IMR-90 (cell line): ENCODE measurements at regions not wholly inside any gene's neighbourhood (a gene's known extent, or its start where the extent isn't known, plus 50 kb on each side); places are given as distances from the start of the nearest gene placed in this dataset.

Experiments used
- ATAC-seq: fragments of 200-7000 bp; cut with Tn5 transposase; 2 replicates; pipeline ENCODE4 v1.9.1; 2020; ENCODE audit warnings: low read depth, mild to moderate bottlenecking, moderate library complexity
- BruUV-seq: library from RNA; stranded (reverse); fragments of 400-500 nt; replicated peaks from 2 replicates; lab custom pipeline; 2021; lab: Mats Ljungman, UMichigan
- CTCF ChIA-PET: fragments of 300-600 bp; formaldehyde crosslinking; extraction: SDS; loops from one replicate; lab custom pipeline; 2021; ENCODE audit warnings: antibody characterized with exemption; lab: Yijun Ruan, JAX
- POLR2A ChIA-PET: fragments of 300-600 bp; sonication (Branson Sonifier 250); formaldehyde crosslinking; loops from one replicate; lab custom pipeline; 2022; ENCODE audit warnings: antibody characterized with exemption; ENCODE audit not compliant: unreplicated experiment; lab: Charles Lee
- DNase-seq: peaks from one replicate; pipeline ENCODE4 v3.0.0; 2013
- H2AFZ ChIP-seq: replicated peaks from 2 replicates; pipeline ENCODE3; 2013; ENCODE audit warnings: low read length, mild to moderate bottlenecking; ENCODE audit not compliant: poor library complexity
- H2AK5ac ChIP-seq: 2 replicates; pipeline ENCODE4 v1.6.1; 2013; ENCODE audit warnings: low read depth, low read length, inconsistent platforms
- H2AK9ac ChIP-seq: replicated peaks from 2 replicates; pipeline ENCODE3; 2013; ENCODE audit warnings: mild to moderate bottlenecking, low read depth, low read length, moderate library complexity; ENCODE audit not compliant: poor library complexity
- H2BK120ac ChIP-seq: 2 replicates; pipeline ENCODE4 v1.6.1; 2013; ENCODE audit warnings: low read depth, low read length, inconsistent platforms
- H2BK15ac ChIP-seq: 3 replicates; pipeline ENCODE4 v1.6.1; 2013; ENCODE audit warnings: low read depth, low read length, inconsistent platforms
- H2BK20ac ChIP-seq: 2 replicates; pipeline ENCODE4 v1.6.1; 2013; ENCODE audit warnings: low read depth, mild to moderate bottlenecking, inconsistent platforms, low read length, moderate library complexity
- H2BK5ac ChIP-seq: 2 replicates; pipeline ENCODE4 v1.6.1; 2013; ENCODE audit warnings: mild to moderate bottlenecking, low read depth, low read length, inconsistent platforms; ENCODE audit not compliant: poor library complexity, severe bottlenecking
- H3K14ac ChIP-seq: replicated peaks from 2 replicates; pipeline ENCODE4 v1.6.1; 2013; ENCODE audit warnings: low read depth, low read length, inconsistent platforms
- H3K18ac ChIP-seq: 2 replicates; pipeline ENCODE4 v1.6.1; 2013; ENCODE audit warnings: low read depth, low read length, control low read depth
- H3K23ac ChIP-seq: 2 replicates; pipeline ENCODE4 v1.6.1; 2013; ENCODE audit warnings: low read depth, low read length, inconsistent platforms
- H3K27ac ChIP-seq: 2 replicates; pipeline ENCODE4 v1.5.1; 2013; ENCODE audit warnings: mild to moderate bottlenecking, control low read depth, low read length; ENCODE audit not compliant: insufficient read depth
- H3K27me3 ChIP-seq: 2 replicates; pipeline ENCODE4 v1.6.1; 2013; ENCODE audit warnings: low read length; ENCODE audit not compliant: control insufficient read depth, insufficient read depth
- H3K36me3 ChIP-seq: 2 replicates; pipeline ENCODE4 v1.6.1; 2013; ENCODE audit warnings: low read length, mixed read lengths; ENCODE audit not compliant: control insufficient read depth, insufficient read depth
- H3K4ac ChIP-seq: 2 replicates; pipeline ENCODE4 v1.6.1; 2013; ENCODE audit warnings: low read depth, low read length, inconsistent platforms
- H3K4me1 ChIP-seq: 2 replicates; pipeline ENCODE4 v1.6.1; 2013; ENCODE audit warnings: low read length, mixed read lengths; ENCODE audit not compliant: control insufficient read depth, insufficient read depth
- H3K4me2 ChIP-seq: 2 replicates; pipeline ENCODE4 v1.6.1; 2013; ENCODE audit warnings: low read depth, mild to moderate bottlenecking, control low read depth, low read length, moderate library complexity
- H3K4me3 ChIP-seq: 2 replicates; pipeline ENCODE4 v1.5.1; 2013; ENCODE audit warnings: low read depth, mild to moderate bottlenecking, control low read depth, low read length, moderate library complexity; ENCODE audit not compliant: insufficient read depth
- H3K56ac ChIP-seq: 2 replicates; pipeline ENCODE4 v1.6.1; 2013; ENCODE audit warnings: low read length, inconsistent platforms; ENCODE audit not compliant: insufficient read depth; ENCODE audit errors: extremely low read depth
- H3K79me1 ChIP-seq, 2 experiments: 2 replicates each; pipeline ENCODE4 v1.6.1; 2013; ENCODE audit warnings: low read length in 2 of 2, inconsistent platforms in 1 of 2, low read depth in 1 of 2
- H3K9ac ChIP-seq: 2 replicates; pipeline ENCODE4 v1.6.1; 2013; ENCODE audit warnings: low read depth, low read length, control low read depth
- H3K9me1 ChIP-seq: 2 replicates; pipeline ENCODE4 v1.6.1; 2013; ENCODE audit warnings: low read length, inconsistent platforms; ENCODE audit not compliant: insufficient read depth
- H3K9me3 ChIP-seq: 2 replicates; pipeline ENCODE4 v1.6.1; 2013; ENCODE audit warnings: low read length; ENCODE audit not compliant: control insufficient read depth, insufficient read depth
- H4K20me1 ChIP-seq: 2 replicates; pipeline ENCODE4 v1.6.1; 2013; ENCODE audit warnings: low read length, inconsistent platforms; ENCODE audit not compliant: insufficient read depth
- H4K5ac ChIP-seq: 2 replicates; pipeline ENCODE4 v1.6.1; 2013; ENCODE audit warnings: mild to moderate bottlenecking, low read depth, low read length, control low read depth
- H4K8ac ChIP-seq, 2 experiments: 2 replicates each; pipeline ENCODE4 v1.6.1; 2013; ENCODE audit warnings: low read depth in 2 of 2, low read length in 2 of 2, control low read depth in 1 of 2, inconsistent platforms in 1 of 2
- H4K91ac ChIP-seq: 2 replicates; pipeline ENCODE4 v1.6.1; 2013; ENCODE audit warnings: low read depth, low read length, inconsistent platforms; ENCODE audit not compliant: insufficient read depth
- CEBPB ChIP-seq: IDR thresholded peaks from 2 replicates; pipeline ENCODE4 v1.6.1; 2012; ENCODE audit warnings: low read depth, low read length, improper control_type of control experiment
- CTCF ChIP-seq: conservative IDR thresholded peaks from 2 replicates; pipeline ENCODE4 v1.5.1; 2012; ENCODE audit warnings: mild to moderate bottlenecking, low read depth, low read length, improper control_type of control experiment
- MXI1 ChIP-seq: IDR thresholded peaks from 2 replicates; pipeline ENCODE4 v1.6.1; 2012; ENCODE audit warnings: low read depth, mild to moderate bottlenecking, low read length, moderate library complexity, borderline replicate concordance
- POLR2A ChIP-seq: IDR thresholded peaks from 2 replicates; pipeline ENCODE4 v1.6.1; 2012; ENCODE audit warnings: mild to moderate bottlenecking, low read depth, low read length
- RAD21 ChIP-seq: IDR thresholded peaks from 2 replicates; pipeline ENCODE4 v1.6.1; 2012; ENCODE audit warnings: low read length, improper control_type of control experiment
- RCOR1 ChIP-seq: IDR thresholded peaks from 2 replicates; pipeline ENCODE4 v1.6.1; 2012; ENCODE audit warnings: mild to moderate bottlenecking, low read length, improper control_type of control experiment; ENCODE audit not compliant: insufficient replicate concordance
- RFX5 ChIP-seq: IDR thresholded peaks from 2 replicates; pipeline ENCODE4 v1.8.0; 2012; ENCODE audit warnings: low read depth, mild to moderate bottlenecking, low read length, moderate library complexity
- USF2 ChIP-seq: fragments of 150-350 bp; IDR thresholded peaks from 2 replicates; pipeline ENCODE4 v1.6.1; 2017; ENCODE audit warnings: mild to moderate bottlenecking, antibody characterized with exemption, low read length, low read depth
- WGBS, 2 experiments: methylation state at CpG; one replicate each; pipeline versions ENCODE4 v1.1.5 to v1.1.7; 2013; ENCODE audit warnings: missing lambda C conversion rate in 2 of 2; ENCODE audit not compliant: insufficient read length in 1 of 2; ENCODE audit errors: extremely low coverage in 2 of 2; 5-methylcytosine and 5-hydroxymethylcytosine counted together
- dilution Hi-C: fragments of 300-500 bp; cut with HindIII; formaldehyde crosslinking; loops from one replicate; pipeline ENCODE4 v1.14.3; 2018; ENCODE audit warnings: low sequenced_read_pairs; ENCODE audit not compliant: unreplicated experiment
- in situ Hi-C: fragments of 300-500 bp; cut with MboI; formaldehyde crosslinking; loops from 3 replicates; pipeline ENCODE4 v1.14.3; 2019; ENCODE audit warnings: low sequenced_read_pairs, inconsistent platforms, mixed read lengths
- intact Hi-C: fragments of 100-400 bp; cut with micrococcal nuclease; formaldehyde crosslinking; loops from 2 replicates; pipeline ENCODE4 v1.10.0; 2022

GRCh38 chr12:126509572-126509971 lies 1444.3 kb downstream of the AACS start:
- DNase-seq (no peak), ATAC-seq (no peak)
- H3K14ac ChIP-seq = no peak overlapping the region
- no peak overlapping the region for H4K5ac ChIP-seq
- H3K9me1 ChIP-seq = no peaks in the 10 kb centered on the region
- no peak overlapping the region for H3K4me3 ChIP-seq
- no peak overlapping the region for H2AK9ac ChIP-seq
- no peak overlapping the region for H3K4me2 ChIP-seq
- H2AFZ ChIP-seq = no peak overlapping the region
- dilution Hi-C loops = no loop called here
- no peak overlapping the region for H2AK5ac ChIP-seq
- no TSS peak for BruUV-seq
- H2BK5ac ChIP-seq = no peak overlapping the region
- in situ Hi-C loops = no loop called here
- H3K79me1 ChIP-seq = no peaks in the 10 kb centered on the region
- H4K8ac ChIP-seq = no peak overlapping the region
- POLR2A ChIA-PET = no interaction called here
- H3K9me3 ChIP-seq = peaks cover 9% of the 10 kb centered on the region; the same call in 1 of the 2 replicates
- H3K27me3 ChIP-seq = no peaks in the 10 kb centered on the region
- no peak overlapping the region for H3K56ac ChIP-seq
- no peak overlapping the region for H2BK15ac ChIP-seq
- H4K91ac ChIP-seq = no peak overlapping the region
- H3K4ac ChIP-seq = no peak overlapping the region
- TF ChIP-seq RCOR1 (no peak), RAD21 (no peak), USF2 (no peak), MXI1 (no peak), RFX5 (no peak), CEBPB (no peak), CTCF (no peak), POLR2A (no peak)
- WGBS, 2 experiments = no CpG with 5 or more reads among the region's 4 CpGs
- no peak overlapping the region for H3K18ac ChIP-seq
- no peak overlapping the region for H3K27ac ChIP-seq
- intact Hi-C loops = no loop called here
- no peak overlapping the region for H2BK120ac ChIP-seq
- no peaks in the 10 kb centered on the region for H3K36me3 ChIP-seq
- H3K23ac ChIP-seq = no peak overlapping the region
- CTCF ChIA-PET = no interaction called here
- H4K20me1 ChIP-seq = no peaks in the 10 kb centered on the region
- H2BK20ac ChIP-seq = no peak overlapping the region
- H3K4me1 ChIP-seq = no peaks in the 10 kb centered on the region
- H3K9ac ChIP-seq = no peak overlapping the region
